ENCODE measurements at regions not wholly inside any gene's neighbourhood (a gene's known extent, or its start where the extent isn't known, plus 50 kb on each side); places are given as distances from the start of the nearest gene placed in this dataset.

DNA sequence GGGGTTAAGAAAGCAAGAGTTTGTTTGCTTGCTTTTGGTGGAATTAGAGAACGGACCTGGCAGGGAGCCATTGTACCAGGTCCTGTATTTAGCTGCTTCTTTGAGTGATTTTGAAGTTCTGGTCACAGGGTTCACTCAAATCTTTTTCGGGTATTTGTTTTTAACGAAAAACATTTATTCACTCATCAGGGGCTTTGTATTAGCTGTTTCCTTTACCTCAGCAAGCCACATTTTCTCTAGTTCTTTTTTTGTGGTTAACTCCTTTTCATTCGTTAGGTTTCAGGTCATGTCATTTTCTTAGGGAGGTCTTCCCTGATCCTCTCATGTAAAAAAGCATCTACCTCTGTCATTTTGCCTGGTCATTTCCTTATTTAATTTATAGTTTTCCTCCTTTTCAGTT, 1502.2 kb downstream of the GRIK2 start:
- H3K36me3 ChIP-seq: no peaks in the 10 kb centered on the region
- no peaks in the 10 kb centered on the region for H3K4me1 ChIP-seq
- no peak overlapping the region for H3K4me3 ChIP-seq
- TF ChIP-seq EP300 (IDR thresholded peaks at IDR 0.05) (no peak), CTCF (IDR thresholded peaks at IDR 0.05) (no peak), POLR2AphosphoS5 (IDR thresholded peaks at IDR 0.05) (no peak)
- WGBS, 2 donors: 69 to 73% methylated on average over 4 of the region's 4 CpGs
- no peaks in the 10 kb centered on the region for H3K27me3 ChIP-seq
- H3K9me3 ChIP-seq: no peaks in the 10 kb centered on the region
- no peak for DNase-seq
- intact Hi-C loops (cut with DNase I): no loop called here
- H3K27ac ChIP-seq: no peak overlapping the region

- intact Hi-C loops (cut with DNase I): no loop called here
- H3K27ac ChIP-seq: no peak overlapping the region
- DNase-seq: no peak
- WGBS, 2 donors: 58 to 75% methylated on average over 2 of the region's 2 CpGs
- no peak overlapping the region for H3K4me3 ChIP-seq
- H3K9me3 ChIP-seq: no peaks in the 10 kb centered on the region
- no peaks in the 10 kb centered on the region for H3K4me1 ChIP-seq
- TF ChIP-seq POLR2A (IDR thresholded peaks at IDR 0.05) (no peak), POLR2AphosphoS5 (IDR thresholded peaks at IDR 0.05) (no peak), EP300 (IDR thresholded peaks at IDR 0.05) (no peak), CTCF (IDR thresholded peaks at IDR 0.05) (no peak)
- no peaks in the 10 kb centered on the region for H3K27me3 ChIP-seq
- no peaks in the 10 kb centered on the region for H3K36me3 ChIP-seq
These were observed 1491.7 kb downstream of the GRIK2 start for GRCh38 chr6:102885165-102885564.

- no peaks in the 10 kb centered on the region for H3K4me1 ChIP-seq
- DNase-seq: no peak
- no peak overlapping the region for H3K27ac ChIP-seq
- TF ChIP-seq POLR2A (IDR thresholded peaks at IDR 0.05): no peak
- no peak for TF ChIP-seq EP300 (IDR thresholded peaks at IDR 0.05)
- TF ChIP-seq POLR2AphosphoS5 (IDR thresholded peaks at IDR 0.05): no peak
- TF ChIP-seq CTCF (IDR thresholded peaks at IDR 0.05): no peak
- no peaks in the 10 kb centered on the region for H3K27me3 ChIP-seq
- WGBS, 2 donors: 39 to 75% methylated on average over 2 of the region's 2 CpGs
- no peaks in the 10 kb centered on the region for H3K9me3 ChIP-seq
- H3K4me3 ChIP-seq: no peak overlapping the region
- intact Hi-C loops (cut with DNase I): no loop called here
- no peaks in the 10 kb centered on the region for H3K36me3 ChIP-seq
These were observed 1459.9 kb downstream of the GRIK2 start for GRCh38 chr6:102853249-102853955.

DNA sequence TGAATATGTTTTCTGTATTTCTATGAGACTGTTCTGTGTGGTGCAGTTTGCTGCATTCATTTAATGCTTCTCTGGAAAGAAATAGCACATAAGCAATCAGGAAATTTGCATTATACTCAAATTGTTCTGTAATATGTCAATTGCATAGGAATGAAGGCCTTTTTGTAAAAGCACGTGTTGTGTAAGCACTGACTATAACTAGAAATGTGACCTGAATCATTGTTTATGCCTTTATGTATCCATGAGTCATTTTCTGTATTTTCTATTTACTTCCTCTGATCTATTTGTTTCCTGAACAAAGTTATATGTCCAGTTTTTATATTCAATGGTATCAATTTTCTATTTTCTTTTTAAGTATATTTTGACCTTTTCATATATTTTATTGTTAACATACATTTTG, 1455.3 kb downstream of the GRIK2 start:
- no peak for TF ChIP-seq CTCF (IDR thresholded peaks at IDR 0.05)
- TF ChIP-seq POLR2AphosphoS5 (IDR thresholded peaks at IDR 0.05): no peak
- no peak for TF ChIP-seq POLR2A (IDR thresholded peaks at IDR 0.05)
- TF ChIP-seq EP300 (IDR thresholded peaks at IDR 0.05): no peak
- H3K36me3 ChIP-seq: no peaks in the 10 kb centered on the region
- H3K27me3 ChIP-seq: no peaks in the 10 kb centered on the region
- 41 to 76% methylated on average over 1 of the region's 1 CpG for WGBS, 2 donors
- intact Hi-C loops (cut with DNase I): no loop called here
- H3K9me3 ChIP-seq: no peaks in the 10 kb centered on the region
- H3K27ac ChIP-seq: no peak overlapping the region
- DNase-seq: no peak
- no peaks in the 10 kb centered on the region for H3K4me1 ChIP-seq
- H3K4me3 ChIP-seq: no peak overlapping the region

DNA sequence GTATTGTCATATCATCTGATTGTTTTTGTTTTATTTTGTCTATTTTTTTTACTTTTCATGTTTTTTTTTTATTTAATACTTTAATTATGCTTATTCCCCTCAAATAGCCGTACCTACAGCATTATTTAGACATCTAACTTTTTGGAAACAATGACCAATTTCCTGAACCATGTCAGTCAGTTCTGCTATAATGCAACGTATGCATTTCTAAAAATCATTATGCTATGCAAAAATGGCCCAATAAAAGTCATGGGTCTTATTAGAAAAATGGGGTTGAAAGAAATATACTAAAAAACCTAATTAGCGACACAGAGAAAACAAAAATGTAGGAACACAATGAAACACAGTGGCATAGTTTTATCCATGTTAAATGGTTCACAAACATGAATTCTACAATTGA, 1454.7 kb downstream of the GRIK2 start:
- 71 to 77% methylated on average over 3 of the region's 3 CpGs for WGBS, 2 donors
- Histone ChIP-seq H3K4me3 (no peak overlapping the region), H3K27ac (no peak overlapping the region), H3K36me3 (no peaks in the 10 kb centered on the region), H3K4me1 (no peaks in the 10 kb centered on the region), H3K27me3 (no peaks in the 10 kb centered on the region), H3K9me3 (no peaks in the 10 kb centered on the region)
- DNase-seq: no peak
- intact Hi-C loops (cut with DNase I): no loop called here
- no peak for TF ChIP-seq POLR2A (IDR thresholded peaks at IDR 0.05)
